ENCODE measurements at regions not wholly inside any gene's neighbourhood (a gene's known extent, or its start where the extent isn't known, plus 50 kb on each side); places are given as distances from the start of the nearest gene placed in this dataset.

DNA sequence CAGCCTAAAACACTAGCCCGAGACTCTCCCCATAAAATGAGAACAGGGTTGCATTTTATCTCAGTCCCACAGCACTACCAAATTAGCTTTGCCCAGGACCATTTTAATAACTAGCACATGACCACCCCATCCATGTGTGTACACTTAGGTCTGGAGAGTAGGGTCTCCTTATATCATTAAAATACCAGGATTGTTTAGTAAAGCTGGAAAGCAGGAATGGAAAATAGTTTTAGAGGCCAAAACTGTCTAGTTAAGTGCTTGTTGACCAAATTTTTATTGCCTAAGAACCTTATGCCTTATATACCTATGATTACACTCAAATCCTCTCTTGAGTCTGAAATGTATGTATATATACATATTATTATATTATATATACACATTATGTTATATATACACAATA is 608.4 kb downstream of the HDGFL1 start:
- DNase-seq: no peak

DNA sequence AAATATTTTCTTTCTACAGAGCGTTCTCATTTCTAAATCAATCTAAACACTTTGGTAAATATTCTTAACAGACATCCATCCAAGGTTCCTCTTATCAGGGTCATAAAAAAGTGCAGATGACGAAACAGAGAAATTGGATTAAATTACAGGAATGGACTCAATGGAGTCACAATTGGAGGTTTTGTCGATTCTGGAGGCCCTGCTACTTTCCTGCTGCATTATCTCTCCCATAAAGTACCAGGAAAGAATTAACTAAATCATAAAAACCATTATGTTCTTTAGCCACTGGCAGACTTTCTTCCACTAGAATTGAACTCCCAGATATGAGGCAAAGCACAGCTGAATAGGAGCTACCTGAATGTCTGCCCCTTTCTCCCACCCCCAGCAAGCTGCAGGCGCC is 610.6 kb downstream of the HDGFL1 start:
- no peak for DNase-seq

- DNase-seq: no peak
Measured at GRCh38 chr6:23180504-23181293, 611.3 kb downstream of the HDGFL1 start.

DNA sequence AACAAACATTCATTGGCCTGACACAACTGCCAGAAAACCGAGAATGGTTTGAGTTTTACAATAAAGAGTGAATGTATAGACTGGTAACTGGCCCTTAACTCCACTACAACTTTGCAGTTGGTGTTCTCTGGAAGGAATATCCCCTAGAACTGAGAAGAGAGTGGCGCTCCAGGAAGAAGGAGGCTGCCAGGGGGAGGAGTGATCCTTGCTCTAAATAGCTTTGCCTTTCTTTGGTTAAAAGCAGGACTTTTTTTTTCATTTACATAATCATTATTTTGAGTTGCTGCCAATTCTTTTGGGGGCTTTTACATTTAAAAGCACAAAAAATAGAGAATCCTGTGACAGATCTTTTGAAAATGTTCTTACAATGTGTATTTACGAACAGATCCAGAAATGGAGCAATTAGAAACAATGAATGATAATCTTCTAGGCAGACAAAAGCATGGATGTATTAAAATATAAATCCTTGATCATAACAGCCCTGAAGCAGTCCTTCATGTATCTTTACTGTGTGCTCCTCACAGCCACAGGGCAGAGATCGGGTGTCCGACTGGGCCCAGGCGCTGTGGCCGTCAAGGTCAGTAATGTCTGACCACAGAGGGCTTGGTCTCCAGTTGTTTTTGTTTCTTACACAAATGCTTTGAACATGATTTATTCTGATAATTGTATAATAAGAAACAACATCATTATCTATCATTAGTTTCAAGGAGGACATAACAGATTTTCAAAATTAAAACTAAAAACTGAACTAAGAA is 612.2 kb downstream of the HDGFL1 start:
- DNase-seq: no peak

- DNase-seq: no peak
Measured at GRCh38 chr6:23183846-23184245, 614.5 kb downstream of the HDGFL1 start.

GRCh38 chr6:23184351-23184750 is 615.0 kb downstream of the HDGFL1 start:
- DNase-seq: no peak

- DNase-seq: no peak
Measured at GRCh38 chr6:23195487-23195886, 626.1 kb downstream of the HDGFL1 start.

DNA sequence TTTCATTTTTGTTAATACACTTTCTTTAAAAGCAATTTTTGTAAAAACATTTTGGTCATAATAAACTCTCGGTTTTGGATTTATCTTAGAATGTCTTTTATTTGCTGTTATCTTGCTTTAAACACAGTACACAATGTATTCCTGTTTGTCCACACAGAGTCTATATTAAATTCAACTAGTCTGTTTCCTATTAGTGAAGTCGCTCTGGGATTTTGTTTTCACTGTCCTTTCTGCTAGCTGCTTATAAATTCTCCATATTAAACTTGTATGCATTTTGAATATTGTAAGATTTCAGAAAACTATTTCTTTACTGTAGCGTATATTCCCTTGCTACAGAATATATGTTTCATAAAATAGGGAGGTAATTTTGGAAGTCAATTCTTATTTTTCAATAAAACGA is 630.2 kb downstream of the HDGFL1 start:
- no peak for DNase-seq

DNA sequence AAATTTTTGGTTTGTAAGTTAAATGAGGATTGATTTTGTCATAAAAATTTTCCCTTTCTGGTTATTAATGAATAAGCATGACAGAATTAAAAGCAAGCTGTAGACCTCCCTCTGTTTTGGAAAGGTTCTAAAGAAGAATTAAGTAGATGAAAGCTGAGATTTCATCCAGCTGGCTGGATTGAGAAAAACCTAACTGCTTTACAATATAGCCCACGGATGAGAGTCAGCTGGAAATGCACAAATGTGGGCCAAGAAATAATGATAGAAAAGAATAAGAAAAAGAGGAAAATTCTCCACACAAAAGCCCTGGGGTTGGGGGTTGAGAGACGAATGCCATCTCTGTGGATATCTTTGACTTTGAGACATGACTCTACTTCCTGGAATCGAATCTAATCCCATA is 631.6 kb downstream of the HDGFL1 start:
- no peak for DNase-seq

- DNase-seq: no peak
Measured at GRCh38 chr6:23202207-23202606, 632.8 kb downstream of the HDGFL1 start.

GRCh38 chr6:23212398-23212797 is 643.0 kb downstream of the HDGFL1 start:
- DNase-seq: no peak

GRCh38 chr6:23213193-23213592 is 643.8 kb downstream of the HDGFL1 start:
- no peak for DNase-seq

DNA sequence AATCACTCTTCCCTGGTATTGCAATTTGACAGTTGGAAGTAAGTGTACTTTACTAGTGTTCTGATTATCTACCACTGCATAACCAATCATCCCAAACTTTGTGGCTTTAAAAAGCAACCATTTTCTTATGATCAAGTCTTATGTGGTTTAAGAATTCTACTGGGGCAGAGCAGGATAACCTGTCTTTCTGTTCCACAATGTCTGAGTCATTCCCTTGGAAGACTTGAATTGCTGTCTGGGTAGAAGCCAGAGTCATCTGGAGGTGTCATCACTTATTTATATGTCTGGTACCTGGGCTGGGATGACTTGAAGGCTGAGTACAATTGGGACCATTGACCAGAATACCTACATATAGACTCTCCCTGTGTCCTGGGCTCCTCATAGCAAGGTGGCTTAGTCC is 644.3 kb downstream of the HDGFL1 start:
- no peak for DNase-seq

GRCh38 chr6:23218751-23219150 is 649.4 kb downstream of the HDGFL1 start:
- no peak for DNase-seq

DNA sequence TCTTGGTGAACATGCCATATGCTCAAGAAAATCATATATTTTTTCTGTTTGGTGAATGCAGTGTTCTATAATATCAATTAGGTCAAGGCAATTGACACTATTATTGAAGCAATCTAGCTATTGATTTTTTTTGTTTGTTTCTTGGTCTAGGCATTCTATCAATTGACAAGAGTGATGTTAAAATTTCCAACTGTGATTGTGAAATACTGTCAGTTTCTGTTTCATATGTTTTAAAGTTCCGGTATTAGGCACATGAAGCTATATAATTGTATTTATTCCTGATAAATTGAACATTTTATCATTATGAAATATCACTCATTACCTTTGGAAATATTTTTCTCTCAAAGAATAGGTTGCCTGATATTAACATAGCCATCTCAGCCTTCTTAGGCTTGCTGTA is 653.4 kb downstream of the HDGFL1 start:
- no peak for DNase-seq

- DNase-seq: no peak
Measured at GRCh38 chr6:23224540-23224939, 655.2 kb downstream of the HDGFL1 start.

DNA sequence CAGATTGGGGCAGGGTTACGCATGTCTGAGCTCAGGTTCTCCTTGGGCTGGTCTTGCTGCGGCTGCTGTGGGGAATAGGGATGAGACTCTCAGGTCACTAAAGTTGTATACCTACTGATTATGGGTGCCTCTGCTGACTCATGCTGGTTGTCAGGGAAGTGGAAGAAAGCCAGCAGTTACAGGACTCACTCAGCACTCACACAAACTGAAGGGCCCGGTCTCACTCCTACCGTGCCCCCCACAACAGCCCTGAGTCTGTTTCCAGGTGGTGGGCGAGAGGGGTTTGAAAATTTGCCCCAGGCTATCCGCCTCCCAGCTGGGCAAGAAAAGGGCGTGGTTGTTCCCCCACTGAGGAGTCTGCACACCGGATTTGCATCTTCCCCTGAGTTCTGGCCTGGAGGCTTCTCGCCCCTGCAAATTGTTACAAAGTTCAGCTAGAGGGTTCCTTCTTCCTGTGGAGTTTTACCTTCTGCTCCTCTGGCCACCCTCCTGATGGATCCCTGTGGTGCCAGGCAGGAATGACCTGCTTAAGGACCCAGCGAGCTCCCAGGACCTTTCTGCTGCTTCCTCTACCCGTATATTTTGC is 659.2 kb downstream of the HDGFL1 start:
- DNase-seq: no peak

DNA sequence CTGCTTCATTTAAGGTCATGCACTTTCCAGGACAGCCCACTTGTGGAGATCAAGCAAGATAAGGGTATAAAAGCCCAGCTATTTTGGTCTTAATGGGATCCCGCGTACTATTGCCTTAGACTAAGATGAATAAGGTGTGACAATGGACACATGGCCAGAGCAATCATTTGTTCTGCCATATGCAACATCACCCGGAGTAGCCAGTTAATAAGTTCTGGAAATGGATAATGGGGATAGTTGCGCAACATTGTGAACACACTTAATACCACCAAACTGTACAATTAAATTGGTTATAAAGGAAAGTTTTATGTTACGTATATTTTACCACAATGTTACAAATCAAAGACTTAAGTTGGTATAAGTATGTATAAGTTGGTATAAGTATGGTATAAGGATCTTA is 674.5 kb downstream of the HDGFL1 start:
- DNase-seq: no peak

GRCh38 chr6:23244300-23244699 is 674.9 kb downstream of the HDGFL1 start:
- DNase-seq: no peak

DNA sequence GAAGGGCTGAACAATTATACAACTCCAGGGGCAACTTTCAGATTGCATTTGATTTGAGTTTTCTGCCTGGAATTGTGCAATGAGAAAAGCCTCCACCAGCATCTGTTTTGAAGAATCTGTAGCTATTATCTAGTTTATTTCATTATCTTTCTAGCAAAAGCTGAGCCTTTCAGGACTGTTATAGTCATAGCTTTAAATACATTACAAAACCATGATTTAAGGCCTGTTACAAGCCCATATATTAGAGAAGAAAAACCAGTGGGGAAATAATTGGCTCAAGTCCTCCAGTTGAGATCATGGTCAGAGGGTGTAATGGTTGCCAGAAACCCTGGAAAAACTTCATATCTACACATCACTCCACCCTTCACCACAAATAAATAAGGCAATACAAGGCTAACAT is 676.2 kb downstream of the HDGFL1 start:
- DNase-seq: no peak

DNA sequence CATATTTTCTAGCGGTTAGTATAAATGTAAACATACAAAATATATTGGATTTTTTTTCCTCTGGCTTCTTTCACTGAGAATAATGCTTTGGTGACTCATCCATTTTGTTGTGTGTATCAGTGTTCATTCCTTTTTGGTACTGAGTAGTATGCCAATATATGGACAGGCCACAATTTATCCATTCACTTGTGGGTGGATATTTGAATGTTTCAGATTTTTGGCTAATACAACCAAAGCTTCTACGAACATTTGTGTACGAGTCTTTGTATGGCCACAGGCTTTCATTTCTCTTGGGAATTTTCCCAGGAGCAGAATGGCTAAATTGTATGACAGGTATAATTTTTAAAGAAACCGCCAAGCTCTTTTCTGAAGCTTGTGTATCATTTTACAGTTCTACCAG is 677.5 kb downstream of the HDGFL1 start:
- DNase-seq: no peak

DNA sequence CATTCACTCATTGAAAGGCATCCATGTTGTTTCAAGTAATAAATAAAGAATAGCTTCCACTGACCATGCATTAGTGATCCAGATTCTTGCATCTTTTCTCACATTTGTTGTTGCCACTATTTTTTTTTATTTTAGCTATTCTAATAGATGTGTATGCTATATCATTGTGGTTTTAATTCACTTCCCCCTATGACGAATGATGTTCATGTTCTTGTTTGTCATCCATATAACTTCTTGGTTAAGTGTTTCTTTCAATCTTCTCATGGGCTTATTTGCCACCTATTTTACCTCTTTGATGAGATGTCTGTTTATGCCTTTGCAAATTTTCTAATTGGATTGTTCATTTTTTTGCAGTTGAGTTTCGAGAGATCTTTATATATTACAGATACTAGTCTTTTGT is 681.2 kb downstream of the HDGFL1 start:
- no peak for DNase-seq

DNA sequence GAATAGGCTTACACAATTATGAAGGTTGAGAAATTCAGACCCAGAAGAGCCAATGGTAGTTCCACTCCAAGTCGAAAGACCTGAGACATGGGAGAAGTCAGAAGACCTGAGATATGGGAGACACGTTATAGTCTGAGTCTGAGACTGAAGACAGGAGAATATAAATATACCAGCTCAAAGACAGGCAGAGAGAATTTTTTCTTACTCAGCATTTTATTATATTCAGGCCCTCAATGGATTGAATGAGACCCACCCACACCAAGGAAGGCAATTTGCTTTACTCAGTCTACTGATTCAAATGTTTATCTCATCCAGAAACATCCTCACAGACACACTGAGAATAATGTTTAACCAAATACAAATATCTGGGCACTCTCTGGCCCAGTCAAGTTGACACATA is 693.5 kb downstream of the HDGFL1 start:
- DNase-seq: no peak

- no peak for DNase-seq
Measured at GRCh38 chr6:23265270-23265669, 695.9 kb downstream of the HDGFL1 start.

Data from inflammatory macrophage treated with lipopolysaccharide for 4 hours (primary cell).